Heart right ventricle (tissue), 16 donors: ENCODE measurements at regions not wholly inside any gene's neighbourhood (a gene's known extent, or its start where the extent isn't known, plus 50 kb on each side); places are given as distances from the start of the nearest gene placed in this dataset.

Source experiments
- ATAC-seq, 8 donors: fragments of 200-7000 bp; cut with Tn5 transposase; one replicate each; pipeline ENCODE4 v1.9.1; 2020; ENCODE audit warnings: mild to moderate bottlenecking in 8 of 8, moderate library complexity in 8 of 8, moderate number of reproducible peaks in 1 of 8
- DNase-seq, 2 donors: peaks; one replicate each; pipeline ENCODE4 v3.0.0-alpha.2; 2020
- H3K27ac ChIP-seq, 10 donors: fragments of 200-600 bp; sonication (generic) in 2 of 10; one replicate each; pipeline versions ENCODE4 v1.5.0 to v1.8.0; 2020 to 2022; ENCODE audit warnings: mild to moderate bottlenecking in 3 of 10
- H3K27me3 ChIP-seq, 7 donors: fragments of 200-600 bp; one replicate each; pipeline ENCODE4 v1.8.0; 2021 to 2022; ENCODE audit warnings: mild to moderate bottlenecking in 2 of 7
- H3K36me3 ChIP-seq, 9 donors: fragments of 200-600 bp; sonication (generic) in 1 of 9; one replicate each; pipeline versions ENCODE4 v1.5.0 to v1.8.0; 2020 to 2022; ENCODE audit warnings: mild to moderate bottlenecking in 2 of 9
- H3K4me1 ChIP-seq, 9 donors: fragments of 200-600 bp; sonication (generic) in 1 of 9; one replicate each; pipeline versions ENCODE4 v1.5.0 to v1.8.0; 2020 to 2022; ENCODE audit warnings: mild to moderate bottlenecking in 4 of 9
- H3K4me3 ChIP-seq, 10 donors: fragments of 200-600 bp; sonication (generic) in 2 of 10; one replicate each; pipeline versions ENCODE4 v1.5.0 to v1.8.0; 2020 to 2022; ENCODE audit warnings: mild to moderate bottlenecking in 7 of 10, moderate library complexity in 2 of 10
- H3K9me3 ChIP-seq, 11 donors: fragments of 200-600 bp in 10 of 11; sonication (generic) in 2 of 11; one replicate each; pipeline versions ENCODE4 v1.5.0 to v1.8.0; 2013 to 2022; ENCODE audit warnings: mild to moderate bottlenecking in 2 of 11, control low read depth in 1 of 11, moderate library complexity in 1 of 11
- CTCF ChIP-seq, 9 donors: fragments of 200-600 bp; sonication (generic) in 2 of 9; IDR thresholded peaks; one replicate each; pipeline versions ENCODE4 v1.5.0 to v1.8.0; 2021 to 2022; ENCODE audit warnings: antibody characterized with exemption in 9 of 9, mild to moderate bottlenecking in 5 of 9, moderate library complexity in 1 of 9
- WGBS, 2 donors: extraction: QIAGEN DNeasy Blood & Tissue Kit; methylation state at CpG; one replicate each; pipeline ENCODE4 v1.1.7; 2013; ENCODE audit warnings: inconsistent platforms in 1 of 2; 5-methylcytosine and 5-hydroxymethylcytosine counted together
- intact Hi-C, 10 donors: fragments of 100-400 bp; cut with DNase I; formaldehyde crosslinking; loops; one replicate each; pipeline versions ENCODE4 v1.11.1 to v1.14.2; 2022
- donor health status: Arrhythmogenic right ventricular cardiomyopathy.
- donor health status: ischemic (EF 13 %, LVEDD 7.1; RV severe dilation, severe dysfunction).
- donor health status: healthy with polysubstance abuse.
- donor health status: DM: no; HTN: yes; CAD: no.
- donor health status: DM: no; HTN: no; CAD: no.
- donor health status: ischemic (EF 25% LVEDD 6.9; RV normal size, moderate dysfunction).
- donor health status: ischemic (EF 25% LVEDD 5.7; RV mildly dilated, moderate dysfunction).
- donor health status: healthy.
- donor health status: DM: yes; HTN: yes; CAD: no.
- donor health status: Ischemic cardiomyopathy.
- donor health status: ischemic (EF 35%, LVEDD 5.7; RV mildly dilated, moderate dysfunction).
- donor health status: nonischemic (EF 11% LVEDD 7.7; RV severe dilation, severe dysfunction).
- donor health status: DM: yes; HTN: yes; CAD: no.
- donor health status: PGD.
- donor health status: ischemic (EF 29% LVEDD 5.4; RV normal size, mild dysfunction).
- donor health status: nonischemic (EF 23%, LVEDD 6.1; RV moderate dilation, normal function).

GRCh38 chr11:64453466-64453865 lies 94.5 kb downstream of the RPS6KA4 start:
- H3K27me3 ChIP-seq = peaks cover 0 to 12% (median 10%) of the 10 kb centered on the region in 7 donors
- ATAC-seq = no peak
- no peak for DNase-seq
- no peak overlapping the region for H3K27ac ChIP-seq
- 43 to 59% methylated on average over 1 of the region's 1 CpG for WGBS, 2 donors
- no peak for TF ChIP-seq CTCF (IDR thresholded peaks at IDR 0.05)
- H3K36me3 ChIP-seq = no peaks in the 10 kb centered on the region
- intact Hi-C loops = loop anchor here in 1 of 10 donors (10.0 kb wide), 1 partner anchor 201 kb away; no protein-coding TSS in a partner anchor
- no peak overlapping the region for H3K4me3 ChIP-seq
- H3K4me1 ChIP-seq = peaks cover 6 to 15% (median 13%) of the 10 kb centered on the region in 9 donors
- H3K9me3 ChIP-seq = peaks cover 0 to 12% (median 0%) of the 10 kb centered on the region in 11 donors

GRCh38 chr11:64455456-64456261 lies 96.7 kb downstream of the RPS6KA4 start:
- intact Hi-C loops = loop anchor here in 1 of 10 donors (10.0 kb wide), 1 partner anchor 199 kb away; no protein-coding TSS in a partner anchor
- TF ChIP-seq CTCF (IDR thresholded peaks at IDR 0.05) = no peak
- no peaks in the 10 kb centered on the region for H3K36me3 ChIP-seq
- no peak overlapping the region for H3K27ac ChIP-seq
- H3K4me1 ChIP-seq = no peaks in the 10 kb centered on the region
- DNase-seq = no peak
- H3K9me3 ChIP-seq = peaks cover 0 to 12% (median 0%) of the 10 kb centered on the region in 11 donors
- 84 to 88% methylated on average over 22 of the region's 22 CpGs for WGBS, 2 donors
- ATAC-seq = peak in 1 of 8 donors; percentile 34
- peaks cover 0 to 6% (median 0%) of the 10 kb centered on the region in 7 donors for H3K27me3 ChIP-seq
- no peak overlapping the region for H3K4me3 ChIP-seq

GRCh38 chr11:64456509-64457320 lies 97.8 kb downstream of the RPS6KA4 start:
- no peak overlapping the region for H3K27ac ChIP-seq
- H3K4me1 ChIP-seq = no peaks in the 10 kb centered on the region
- no peak overlapping the region for H3K4me3 ChIP-seq
- H3K9me3 ChIP-seq = peaks cover 0 to 12% (median 0%) of the 10 kb centered on the region in 11 donors
- no peak for DNase-seq
- intact Hi-C loops = loop anchor here in 1 of 10 donors (10.0 kb wide), 1 partner anchor 198 kb away; no protein-coding TSS in a partner anchor
- H3K36me3 ChIP-seq = no peaks in the 10 kb centered on the region
- no peak for TF ChIP-seq CTCF (IDR thresholded peaks at IDR 0.05)
- WGBS, 2 donors = 88 to 91% methylated on average over 23 of the region's 23 CpGs
- peaks cover 0 to 6% (median 0%) of the 10 kb centered on the region in 7 donors for H3K27me3 ChIP-seq
- ATAC-seq = no peak

- intact Hi-C loops = loop anchor here in 1 of 10 donors (10.0 kb wide), 1 partner anchor 197 kb away; no protein-coding TSS in a partner anchor
- no peak for TF ChIP-seq CTCF (IDR thresholded peaks at IDR 0.05)
- no peak for DNase-seq
- Histone ChIP-seq H3K27me3 (peaks cover 0 to 6% (median 0%) of the 10 kb centered on the region in 7 donors), H3K27ac (no peak overlapping the region), H3K4me1 (no peaks in the 10 kb centered on the region), H3K4me3 (no peak overlapping the region), H3K9me3 (peaks cover 0 to 12% (median 0%) of the 10 kb centered on the region in 11 donors), H3K36me3 (no peaks in the 10 kb centered on the region)
- ATAC-seq = no peak
- 90 to 93% methylated on average over 12 of the region's 12 CpGs for WGBS, 2 donors
Observed at GRCh38 chr11:64457416-64458010, 98.2 kb upstream of the SLC22A11 start.
